GM21529 (cell line): ENCODE measurements at regions not wholly inside any gene's neighbourhood (a gene's known extent, or its start where the extent isn't known, plus 50 kb on each side); places are given as distances from the start of the nearest gene placed in this dataset.
A peak's percentile ranks its signal among the peaks of the same experiment; 100 is the strongest.

Source experiments
- ATAC-seq: cut with Tn5 transposase; IDR thresholded peaks from one replicate; pipeline ENCODE4 v1.9.1; 2021; ENCODE audit not compliant: unreplicated experiment

GRCh38 chr2:237150186-237150585 is 64.5 kb downstream of the COPS8 start:
- no peak for ATAC-seq

GRCh38 chr2:237150831-237151375 is 65.2 kb downstream of the COPS8 start:
- no peak for ATAC-seq

- ATAC-seq: no peak
These were observed 66.7 kb downstream of the COPS8 start for GRCh38 chr2:237152361-237152760.

GRCh38 chr2:237153181-237153580 is 67.5 kb downstream of the COPS8 start:
- no peak for ATAC-seq

- peak; percentile 41 for ATAC-seq
These were observed 68.5 kb downstream of the COPS8 start for GRCh38 chr2:237154082-237154638.

- ATAC-seq: peak; percentile 72
These were observed 69.5 kb downstream of the COPS8 start for GRCh38 chr2:237154884-237155851.

- no peak for ATAC-seq
These were observed 70.6 kb downstream of the COPS8 start for GRCh38 chr2:237156031-237156856.

- ATAC-seq: no peak
These were observed 71.4 kb downstream of the COPS8 start for GRCh38 chr2:237156857-237157779.

GRCh38 chr2:237157780-237158102 is 72.1 kb downstream of the COPS8 start:
- no peak for ATAC-seq

GRCh38 chr2:237158194-237158593 is 72.5 kb downstream of the COPS8 start:
- no peak for ATAC-seq

- ATAC-seq: no peak
These were observed 73.6 kb downstream of the COPS8 start for GRCh38 chr2:237159006-237159911.

GRCh38 chr2:237160271-237160919 is 74.7 kb downstream of the COPS8 start:
- no peak for ATAC-seq

- no peak for ATAC-seq
These were observed 75.5 kb downstream of the COPS8 start for GRCh38 chr2:237161189-237161588.

- ATAC-seq: no peak
These were observed 77.3 kb downstream of the COPS8 start for GRCh38 chr2:237162959-237163358.

- no peak for ATAC-seq
These were observed 78.9 kb downstream of the COPS8 start for GRCh38 chr2:237164474-237165042.

GRCh38 chr2:237165405-237166276 is 80.0 kb downstream of the COPS8 start:
- ATAC-seq: no peak

- no peak for ATAC-seq
These were observed 81.3 kb downstream of the COPS8 start for GRCh38 chr2:237167038-237167437.
